H1 (cell line): ENCODE measurements at regions not wholly inside any gene's neighbourhood (a gene's known extent, or its start where the extent isn't known, plus 50 kb on each side); places are given as distances from the start of the nearest gene placed in this dataset.

Experiments
- CTCF ChIA-PET: fragments of 300-600 bp; sonication (Branson Sonifier 250); formaldehyde crosslinking; loops from one replicate; lab custom pipeline; 2021; ENCODE audit not compliant: partially characterized antibody; lab: Charles Lee
- POLR2A ChIA-PET: fragments of 300-600 bp; sonication (Branson Sonifier 250); formaldehyde crosslinking; loops from one replicate; lab custom pipeline; 2021; ENCODE audit warnings: inconsistent platforms; ENCODE audit not compliant: partially characterized antibody; lab: Charles Lee
- DNase-seq, 2 experiments: peaks; one replicate each; pipeline versions ENCODE4 v3.0.0 to v3.0.0-alpha.2; 2010 to 2022; ENCODE audit warnings: low spot score in 2 of 2, low read depth in 1 of 2, mixed read lengths in 1 of 2
- FAIRE-seq: peaks from 2 replicates; lab custom pipeline; 2011; peaks lifted over from hg19 to GRCh38; lab: Jason Lieb, UNC
- H2AFZ ChIP-seq: 2 replicates; pipeline ENCODE4 v1.8.1; 2012; ENCODE audit warnings: low read length, inconsistent platforms
- H2AK5ac ChIP-seq: 2 replicates; pipeline ENCODE4 v1.6.1; 2013; ENCODE audit warnings: low read depth, low read length
- H2BK120ac ChIP-seq: replicated peaks from 2 replicates; pipeline ENCODE3; 2013; ENCODE audit warnings: low read depth, low read length, inconsistent platforms
- H2BK12ac ChIP-seq: 2 replicates; pipeline ENCODE4 v1.6.1; 2013; ENCODE audit warnings: low read depth, low read length
- H2BK15ac ChIP-seq: 2 replicates; pipeline ENCODE4 v1.6.1; 2013; ENCODE audit warnings: low read length
- H2BK20ac ChIP-seq: 2 replicates; pipeline ENCODE4 v1.6.1; 2013; ENCODE audit warnings: low read length
- H2BK5ac ChIP-seq: 2 replicates; pipeline ENCODE4 v1.6.1; 2013; ENCODE audit warnings: low read depth, low read length
- H3K14ac ChIP-seq: 2 replicates; pipeline ENCODE4 v1.6.1; 2013; ENCODE audit warnings: inconsistent platforms; ENCODE audit not compliant: insufficient read length
- H3K18ac ChIP-seq: 2 replicates; pipeline ENCODE4 v1.6.1; 2013; ENCODE audit warnings: low read length; ENCODE audit errors: extremely low read depth
- H3K23ac ChIP-seq: 2 replicates; pipeline ENCODE4 v1.6.1; 2013; ENCODE audit warnings: inconsistent platforms; ENCODE audit not compliant: insufficient read length
- H3K23me2 ChIP-seq: 2 replicates; pipeline ENCODE4 v1.6.1; 2013; ENCODE audit warnings: low read depth, low read length
- H3K27ac ChIP-seq: 2 replicates; pipeline ENCODE4 v1.6.1; 2011; ENCODE audit warnings: low read depth, low read length, inconsistent platforms
- H3K27me3 ChIP-seq, 4 experiments: replicated peaks in 1 of 4; 1 replicate in 1 of 4; 2 replicates in 3 of 4; pipeline versions ENCODE4 v1.6.1 to v1.8.1; 2011 to 2013; ENCODE audit warnings: low read length in 3 of 4, mild to moderate bottlenecking in 3 of 4, inconsistent platforms in 2 of 4, mixed read lengths in 2 of 4, moderate library complexity in 1 of 4; ENCODE audit not compliant: control insufficient read depth in 3 of 4, insufficient read depth in 3 of 4; ENCODE audit errors: extremely low read depth in 1 of 4
- H3K36me3 ChIP-seq, 4 experiments: 2 replicates each; pipeline versions ENCODE4 v1.6.1 to v1.8.1; 2011 to 2013; ENCODE audit warnings: mild to moderate bottlenecking in 4 of 4, low read length in 3 of 4, moderate library complexity in 2 of 4, control low read depth in 1 of 4, inconsistent platforms in 1 of 4; ENCODE audit not compliant: insufficient read depth in 4 of 4, control insufficient read depth in 2 of 4
- H3K4ac ChIP-seq: replicated peaks from 2 replicates; pipeline ENCODE3; 2013; ENCODE audit warnings: low read length, low read depth, mixed read lengths, inconsistent platforms; ENCODE audit not compliant: insufficient read length
- H3K4me1 ChIP-seq, 4 experiments: replicated peaks in 1 of 4; 1 replicate in 1 of 4; 2 replicates in 3 of 4; pipeline versions ENCODE4 v1.6.1 to v1.8.1; 2011 to 2013; ENCODE audit warnings: low read length in 3 of 4, inconsistent platforms in 2 of 4, mixed read lengths in 1 of 4; ENCODE audit not compliant: insufficient read depth in 4 of 4, control insufficient read depth in 3 of 4
- H3K4me2 ChIP-seq, 2 experiments: 2 replicates each; pipeline versions ENCODE4 v1.6.1 to v1.8.1; 2011 to 2013; ENCODE audit warnings: low read depth in 2 of 2, low read length in 2 of 2, control low read depth in 1 of 2, inconsistent platforms in 1 of 2, mild to moderate bottlenecking in 1 of 2; ENCODE audit not compliant: insufficient read depth in 1 of 2
- H3K4me3 ChIP-seq, 4 experiments: fragments of 200-600, 300-600 bp in 1 of 4; sonication (generic), shearing (Covaris generic), sonication (Bioruptor Twin) in 1 of 4; 2 replicates each; pipeline versions ENCODE4 v1.5.1 to v1.8.1; 2011 to 2016; ENCODE audit warnings: low read length in 4 of 4, low read depth in 3 of 4, control low read depth in 2 of 4, inconsistent platforms in 2 of 4, mild to moderate bottlenecking in 2 of 4, mixed read lengths in 1 of 4, moderate library complexity in 1 of 4; ENCODE audit not compliant: insufficient read depth in 2 of 4; ENCODE audit errors: extremely low read depth in 1 of 4
- H3K56ac ChIP-seq: replicated peaks from 2 replicates; pipeline ENCODE3; 2013; ENCODE audit warnings: low read depth, mild to moderate bottlenecking, mixed read lengths, low read length, inconsistent platforms; ENCODE audit not compliant: insufficient read length
- H3K79me1 ChIP-seq: 2 replicates; pipeline ENCODE4 v1.6.1; 2013; ENCODE audit warnings: low read depth, low read length, control low read depth
- H3K79me2 ChIP-seq, 2 experiments: 2 replicates each; pipeline versions ENCODE4 v1.6.1 to v1.8.1; 2012 to 2013; ENCODE audit warnings: low read length in 2 of 2, mild to moderate bottlenecking in 2 of 2, inconsistent platforms in 1 of 2; ENCODE audit not compliant: insufficient read depth in 2 of 2, control insufficient read depth in 1 of 2
- H3K9ac ChIP-seq, 4 experiments: replicated peaks in 1 of 4; 1 replicate in 1 of 4; 2 replicates in 3 of 4; pipeline versions ENCODE4 v1.6.1 to v1.8.1; 2011 to 2013; ENCODE audit warnings: low read depth in 3 of 4, low read length in 3 of 4, control low read depth in 2 of 4, mild to moderate bottlenecking in 2 of 4, moderate library complexity in 2 of 4, inconsistent platforms in 1 of 4; ENCODE audit errors: extremely low read depth in 1 of 4
- H3K9me3 ChIP-seq, 2 experiments: 2 replicates each; pipeline versions ENCODE4 v1.6.1 to v1.8.1; 2012 to 2013; ENCODE audit warnings: mild to moderate bottlenecking in 2 of 2, moderate library complexity in 2 of 2, control low read depth in 1 of 2, inconsistent platforms in 1 of 2, low read depth in 1 of 2, low read length in 1 of 2, mixed read lengths in 1 of 2; ENCODE audit not compliant: insufficient read depth in 2 of 2
- H4K20me1 ChIP-seq, 2 experiments: replicated peaks in 1 of 2; 2 replicates each; pipeline versions ENCODE3 to v1.8.1; 2011 to 2013; ENCODE audit warnings: inconsistent platforms in 2 of 2, low read length in 2 of 2, mild to moderate bottlenecking in 1 of 2; ENCODE audit not compliant: insufficient read depth in 2 of 2, control insufficient read depth in 1 of 2
- H4K5ac ChIP-seq: 2 replicates; pipeline ENCODE4 v1.6.1; 2013; ENCODE audit warnings: low read length, low read depth, mixed read lengths, inconsistent platforms; ENCODE audit not compliant: insufficient read length
- H4K8ac ChIP-seq: 2 replicates; pipeline ENCODE4 v1.8.0; 2013; ENCODE audit warnings: mild to moderate bottlenecking, moderate library complexity, low read length, inconsistent platforms; ENCODE audit not compliant: insufficient read depth; ENCODE audit errors: extremely low read depth
- H4K91ac ChIP-seq: replicated peaks from 2 replicates; pipeline ENCODE3; 2013; ENCODE audit warnings: low read length, mixed read lengths, inconsistent platforms; ENCODE audit not compliant: insufficient read length
- CEBPB ChIP-seq: IDR thresholded peaks from 2 replicates; pipeline ENCODE4 v1.6.1; 2012; ENCODE audit warnings: low read depth, low read length
- RXRA ChIP-seq: IDR thresholded peaks from 2 replicates; pipeline ENCODE4 v1.6.1; 2011; ENCODE audit warnings: low read depth, mild to moderate bottlenecking, low read length, moderate library complexity; ENCODE audit not compliant: insufficient read depth
- WGBS, 2 experiments: shearing (Covaris generic) in 1 of 2; methylation state at CpG; one replicate each; pipeline versions ENCODE4 v1.1.6 to v1.1.7; 2013 to 2015; ENCODE audit warnings: low lambda C conversion rate in 2 of 2, mixed read lengths in 2 of 2, inconsistent platforms in 1 of 2, low coverage in 1 of 2, missing lambda C conversion rate in 1 of 2; ENCODE audit not compliant: insufficient replicate concordance in 2 of 2, insufficient coverage in 1 of 2, insufficient read length in 1 of 2; ENCODE audit errors: extremely low coverage in 1 of 2, missing lambda C conversion rate in 1 of 2; 5-methylcytosine and 5-hydroxymethylcytosine counted together

GRCh38 chr21:19810779-19811178, 1187.4 kb upstream of the NCAM2 start:
- Histone ChIP-seq H2BK15ac (no peak overlapping the region), H2BK20ac (no peak overlapping the region), H3K23ac (no peak overlapping the region), H3K14ac (no peak overlapping the region), H3K9ac (no peak overlapping the region), H2BK5ac (no peak overlapping the region), H2BK120ac (no peak overlapping the region), H3K27ac (no peak overlapping the region), H3K4me2 (no peak overlapping the region), H3K4ac (no peak overlapping the region), H3K4me1 (no peaks in the 10 kb centered on the region), H3K79me2 (no peaks in the 10 kb centered on the region), H4K20me1 (no peaks in the 10 kb centered on the region), H2BK12ac (no peak overlapping the region), H4K91ac (no peak overlapping the region), H3K18ac (no peak overlapping the region), H4K8ac (no peak overlapping the region), H3K9me3 (no peaks in the 10 kb centered on the region), H4K5ac (no peak overlapping the region), H3K79me1 (no peaks in the 10 kb centered on the region), H3K27me3 (no peaks in the 10 kb centered on the region), H2AK5ac (no peak overlapping the region), H3K4me3 (no peak overlapping the region), H3K23me2 (no peaks in the 10 kb centered on the region), H2AFZ (peak overlapping the region; percentile 53; the same call in 1 of the 2 replicates), H3K36me3 (no peaks in the 10 kb centered on the region), H3K56ac (no peak overlapping the region)
- ChIA-PET CTCF (no interaction called here), POLR2A (no interaction called here)
- 68% methylated on average over 5 of the region's 5 CpGs; no CpG with 5 or more reads in 1 of the 2 experiments for WGBS, 2 experiments
- no peak for DNase-seq
- TF ChIP-seq RXRA, result no peak
- peak; percentile 26; the same call in 1 of the 2 replicates for TF ChIP-seq CEBPB
- FAIRE-seq, result peak; percentile 39
